HG03196 (cell line): ENCODE measurements at regions not wholly inside any gene's neighbourhood (a gene's known extent, or its start where the extent isn't known, plus 50 kb on each side); places are given as distances from the start of the nearest gene placed in this dataset.
A peak's percentile ranks its signal among the peaks of the same experiment; 100 is the strongest.

Source experiments
- ATAC-seq: cut with Tn5 transposase; IDR thresholded peaks from one replicate; pipeline ENCODE4 v1.9.1; 2021; ENCODE audit not compliant: unreplicated experiment

GRCh38 chr3:159853506-159853864 lies 135.2 kb upstream of the IL12A start:
- no peak for ATAC-seq

- no peak for ATAC-seq
Measured at GRCh38 chr3:159854500-159855124, 134.0 kb upstream of the IL12A start.

DNA sequence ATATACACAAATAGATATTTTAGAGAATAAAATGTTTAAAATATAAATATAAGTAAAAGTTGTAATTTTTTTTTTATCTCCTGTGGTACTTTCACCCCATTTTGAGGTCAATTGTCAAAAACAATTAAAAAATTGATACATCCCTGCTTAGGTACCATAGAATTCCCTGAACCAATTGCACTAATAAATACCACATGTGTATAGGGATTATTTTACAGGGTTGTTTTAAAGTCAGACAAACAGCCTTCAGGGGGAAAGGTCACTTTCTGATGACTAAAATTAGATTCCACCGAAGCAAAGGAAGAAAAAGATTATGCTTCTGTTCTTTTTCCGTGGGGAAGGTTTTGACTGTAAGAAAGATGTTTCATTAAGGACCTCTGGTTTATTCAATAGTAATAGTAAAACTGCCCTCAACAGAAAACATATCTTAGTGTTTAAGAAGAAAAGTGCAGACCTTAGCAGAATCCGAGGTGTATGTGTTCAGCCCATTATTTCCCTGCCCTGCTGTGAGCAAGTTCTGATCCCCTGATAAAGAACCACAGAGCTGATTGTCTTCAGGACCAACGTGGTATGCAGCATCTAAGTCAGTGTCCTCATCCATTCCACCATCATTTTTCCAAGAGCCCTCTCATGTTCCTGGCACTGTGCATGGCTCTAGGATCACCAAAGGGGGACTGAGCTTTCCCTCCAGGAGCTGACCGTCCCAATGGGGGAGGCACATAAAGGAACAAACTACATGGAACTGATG lies 132.9 kb upstream of the IL12A start:
- ATAC-seq: no peak

GRCh38 chr3:159856590-159857104 lies 132.0 kb upstream of the IL12A start:
- no peak for ATAC-seq

- no peak for ATAC-seq
Measured at GRCh38 chr3:159857840-159858239, 130.8 kb upstream of the IL12A start.

DNA sequence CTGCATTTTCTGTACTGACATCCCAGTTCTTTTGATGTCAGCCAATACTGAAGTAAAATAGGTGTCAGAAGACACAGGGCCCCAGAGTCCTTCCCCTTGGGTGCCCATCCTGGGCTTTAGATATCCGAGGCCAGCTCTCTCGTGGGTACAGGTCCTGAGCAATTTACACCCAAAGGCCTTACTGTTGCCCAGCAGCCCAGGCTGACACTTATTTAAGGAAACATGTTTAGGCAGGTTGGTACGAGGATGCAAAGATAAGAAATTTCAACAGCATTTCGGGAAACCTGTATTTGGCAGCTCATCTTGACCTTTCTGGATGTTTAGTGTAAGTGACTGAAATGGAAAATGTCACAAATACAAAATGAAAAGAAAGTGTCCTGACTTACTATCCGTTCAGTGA lies 130.0 kb upstream of the IL12A start:
- no peak for ATAC-seq

DNA sequence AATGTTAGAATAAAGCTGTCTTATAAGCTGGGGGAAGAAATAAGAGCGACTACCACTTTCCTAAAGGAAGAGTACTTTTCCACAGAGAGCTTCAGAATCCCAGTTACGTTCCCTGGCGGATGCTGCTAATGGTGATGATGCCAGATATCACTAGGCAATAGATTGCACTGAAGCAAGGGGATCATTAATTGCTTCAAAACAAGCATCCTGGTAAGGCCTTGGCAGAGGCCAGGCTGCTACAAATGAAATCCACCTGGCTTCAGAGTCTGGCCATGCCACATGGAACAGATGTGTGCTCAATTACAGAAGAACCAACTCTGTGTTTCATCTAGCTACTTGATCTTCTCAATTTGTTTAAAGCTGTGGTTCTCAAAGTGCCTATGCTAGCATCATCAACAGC lies 129.2 kb upstream of the IL12A start:
- ATAC-seq: no peak

GRCh38 chr3:159859836-159860235 lies 128.8 kb upstream of the IL12A start:
- ATAC-seq: no peak

DNA sequence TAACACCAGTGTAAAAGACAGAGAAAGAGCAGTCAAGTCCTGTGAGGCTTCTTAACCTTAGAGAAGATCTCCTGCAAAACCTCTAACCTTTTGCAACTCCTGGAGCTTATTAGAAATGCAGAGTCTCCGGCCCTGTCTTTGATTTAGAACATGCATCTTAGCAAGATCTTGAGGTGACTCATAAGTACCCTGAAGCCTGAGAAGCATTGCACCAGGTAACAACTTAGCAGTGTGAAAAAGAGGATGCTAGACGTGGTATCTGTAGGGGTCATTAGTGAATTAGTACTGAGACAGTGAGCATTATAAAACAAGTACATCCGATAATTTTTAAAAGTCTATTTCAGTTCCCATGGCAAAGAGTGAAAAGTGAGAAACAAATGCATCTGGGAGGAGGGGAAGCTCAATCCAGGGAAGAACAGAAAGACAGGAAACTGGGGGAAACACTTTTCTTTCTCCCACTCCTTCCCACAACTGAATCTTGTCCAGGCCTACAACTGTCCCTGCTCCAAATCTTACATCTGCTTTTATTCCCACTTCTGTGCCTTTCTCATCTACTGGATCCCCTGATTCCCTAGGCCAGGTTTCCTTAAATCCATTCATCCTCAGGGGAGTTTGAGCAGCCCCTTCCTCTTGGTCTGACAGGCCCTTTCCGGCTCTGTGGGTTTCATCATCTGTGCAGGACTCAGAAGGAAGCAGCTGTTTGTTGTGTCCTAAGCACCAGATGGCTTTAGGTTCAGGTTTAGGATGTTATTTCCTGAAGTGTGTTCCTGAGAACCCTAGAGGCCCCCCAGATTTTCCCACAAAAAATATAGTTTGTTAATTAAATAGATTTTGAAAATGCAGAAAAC lies 128.1 kb upstream of the IL12A start:
- peak; percentile 30 for ATAC-seq

DNA sequence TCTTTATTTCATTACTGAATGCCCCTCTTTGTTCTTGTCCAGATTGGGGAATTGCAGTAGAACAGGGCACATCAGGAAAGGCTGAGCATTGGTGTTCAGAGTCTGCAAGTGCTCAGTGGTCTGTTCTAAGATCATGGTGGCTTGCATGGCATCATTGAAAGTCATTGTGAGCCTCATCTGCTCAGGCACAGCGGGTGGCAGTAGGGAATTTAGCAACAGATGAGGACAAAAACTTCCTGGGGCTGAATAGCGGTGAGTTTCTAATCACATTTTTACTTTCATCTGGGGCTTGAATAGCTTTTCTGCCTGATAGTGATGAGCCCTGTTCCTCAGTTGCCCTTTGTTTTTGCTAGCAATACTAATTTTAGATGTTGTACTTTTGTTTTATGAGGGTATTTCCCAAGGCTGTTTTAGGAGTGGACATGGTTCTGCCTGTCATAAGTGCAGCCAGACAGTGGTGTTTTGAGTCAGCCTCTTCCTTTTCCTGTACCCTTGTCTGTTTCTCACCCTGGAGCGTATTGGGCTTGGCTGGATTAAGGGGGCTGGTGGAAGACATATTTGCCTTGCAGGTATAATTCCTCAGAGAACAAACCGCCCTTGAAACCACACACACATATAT lies 127.2 kb upstream of the IL12A start:
- peak; percentile 66 for ATAC-seq

GRCh38 chr3:159865041-159865579 lies 123.5 kb upstream of the IL12A start:
- ATAC-seq: no peak

DNA sequence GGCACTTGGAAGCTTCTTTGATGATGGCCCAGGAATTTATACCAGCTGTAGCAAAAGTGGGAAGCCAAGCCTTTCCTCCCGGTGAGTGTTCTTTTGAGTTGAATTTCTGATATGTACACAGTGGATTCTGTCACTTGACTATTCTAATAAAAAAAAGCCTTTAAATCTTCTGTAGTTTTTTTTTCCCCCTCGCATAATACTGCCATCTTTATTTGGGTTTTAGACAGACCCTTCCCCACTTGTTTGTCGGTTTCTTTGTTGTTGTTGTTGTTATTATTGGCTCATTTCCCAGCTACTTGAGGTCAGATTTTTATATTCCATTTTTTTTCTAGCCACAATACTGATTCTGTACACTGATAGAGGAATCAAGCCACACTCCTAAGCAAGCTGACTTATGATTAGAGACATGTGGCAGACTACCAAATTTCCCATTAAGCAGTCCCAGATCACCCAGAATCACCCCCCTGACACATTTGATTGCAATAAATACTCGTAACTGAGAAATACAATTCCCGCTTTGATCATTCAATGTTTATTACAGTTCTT lies 122.4 kb upstream of the IL12A start:
- no peak for ATAC-seq

DNA sequence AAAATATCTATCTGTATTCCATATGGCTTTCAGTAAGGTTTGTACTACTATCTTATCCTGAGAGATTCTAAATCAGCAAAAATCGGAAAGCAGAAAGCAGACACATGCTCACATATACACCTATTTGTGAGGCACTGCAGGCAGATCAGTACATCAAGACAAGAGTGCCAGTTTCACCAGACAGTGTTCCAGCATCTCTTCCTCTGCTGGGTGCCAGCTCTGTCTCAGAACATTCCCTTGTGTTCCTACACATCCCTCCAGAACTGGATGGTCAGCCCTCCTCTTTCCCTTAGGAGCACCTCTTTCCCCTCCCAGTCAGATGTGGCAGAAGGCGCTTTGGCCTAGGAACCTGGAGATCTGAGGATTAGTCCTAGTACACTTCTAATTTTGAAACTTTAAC lies 121.3 kb upstream of the IL12A start:
- ATAC-seq: no peak

- ATAC-seq: no peak
Measured at GRCh38 chr3:159870723-159871122, 117.9 kb upstream of the IL12A start.

GRCh38 chr3:159872374-159873109 lies 116.1 kb upstream of the IL12A start:
- ATAC-seq: no peak

DNA sequence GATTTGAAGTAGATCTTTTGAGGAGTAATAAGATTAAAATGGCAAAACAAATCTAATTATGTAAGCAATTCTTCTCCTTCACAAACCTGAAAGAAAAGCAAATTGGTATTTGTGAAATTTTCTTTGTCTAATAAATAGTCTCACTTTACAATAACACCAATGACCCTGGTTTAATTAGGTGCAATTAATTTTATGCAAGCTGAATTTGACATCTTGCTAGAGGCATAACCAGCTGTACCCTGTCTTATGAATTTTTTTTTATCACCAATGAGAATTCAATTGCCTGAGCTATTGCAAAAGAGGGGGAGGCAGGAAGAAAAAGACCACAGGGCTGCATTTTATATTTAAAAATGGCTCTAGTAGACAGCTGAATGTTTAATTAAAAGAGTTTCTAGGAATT lies 113.5 kb upstream of the IL12A start:
- ATAC-seq: no peak

- ATAC-seq: no peak
Measured at GRCh38 chr3:159877924-159878323, 110.7 kb upstream of the IL12A start.

GRCh38 chr3:159879146-159879545 lies 109.5 kb upstream of the IL12A start:
- no peak for ATAC-seq

DNA sequence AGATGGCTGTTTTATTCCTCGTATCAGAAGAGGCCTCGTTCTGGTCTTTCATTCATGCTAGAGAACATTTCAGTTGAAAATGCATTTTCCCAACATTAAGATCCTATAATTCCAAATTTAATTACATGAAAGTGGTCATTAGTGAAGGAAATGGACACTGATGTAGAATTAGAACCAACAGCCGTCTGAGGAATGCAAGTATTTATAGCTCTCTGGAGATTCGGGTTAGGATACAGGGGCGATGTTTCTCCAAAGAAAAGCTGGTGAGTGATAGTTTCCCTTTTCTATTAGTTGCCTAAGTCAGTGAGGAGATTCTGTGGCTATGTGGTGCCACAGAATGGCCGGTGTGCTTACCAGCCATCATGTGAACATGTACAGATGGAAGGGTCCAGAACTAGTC lies 109.0 kb upstream of the IL12A start:
- no peak for ATAC-seq

DNA sequence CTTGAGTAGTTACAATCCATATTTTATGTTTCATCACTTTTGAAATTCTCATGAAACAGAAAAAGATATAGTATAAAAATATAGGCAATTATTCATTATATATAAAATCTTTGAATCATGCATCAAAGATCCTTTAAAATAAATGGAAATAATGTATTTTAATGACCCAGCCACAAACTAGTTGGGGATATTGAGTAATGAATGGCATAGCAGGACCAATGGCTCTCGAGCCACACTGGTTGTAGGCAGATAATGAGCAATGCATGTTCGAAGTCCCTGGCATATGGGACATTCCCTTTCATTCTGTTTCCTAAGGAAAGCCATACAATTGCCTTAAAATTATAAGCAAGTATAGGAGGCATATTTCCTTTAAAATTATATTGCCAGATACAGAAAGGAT lies 107.4 kb upstream of the IL12A start:
- no peak for ATAC-seq
